K562 (cell line): ENCODE measurements at regions not wholly inside any gene's neighbourhood (a gene's known extent, or its start where the extent isn't known, plus 50 kb on each side); places are given as distances from the start of the nearest gene placed in this dataset.
"Not testable (repeated sequence)": the region's sequence is repeated elsewhere in the genome, so short reads cannot be mapped to it uniquely, and the experiment has no call there.

Experiments used
- ATAC-seq: fragments of 200-7000 bp; cut with Tn5 transposase; 3 replicates; pipeline ENCODE4 v1.9.1; 2020; ENCODE audit warnings: moderate library complexity
- BruUV-seq: library from RNA; stranded (reverse); fragments of 400-500 nt; replicated peaks from 2 replicates; lab custom pipeline; 2021; lab: Mats Ljungman, UMichigan
- CTCF ChIA-PET: fragments of 300-600 bp; formaldehyde crosslinking; extraction: SDS; loops from one replicate; lab custom pipeline; 2021; ENCODE audit warnings: low intra/inter-chr PET ratio; lab: Yijun Ruan, JAX
- POLR2A ChIA-PET: fragments of 300-600, 350-650 bp; sonication (Branson Sonifier 250); formaldehyde crosslinking; extraction: SDS; loops from one replicate; lab custom pipeline; 2021; ENCODE audit warnings: antibody characterized with exemption, inconsistent platforms; lab: Yijun Ruan, JAX
- DNase-seq, 4 experiments: peaks; one replicate each; pipeline versions ENCODE4 v3.0.0 to v3.0.0-alpha.2; 2011 to 2018; ENCODE audit warnings: low spot score in 3 of 4, mixed read lengths in 3 of 4; ENCODE audit errors: extremely low read depth in 1 of 4
- FAIRE-seq: peaks from 2 replicates; lab custom pipeline; 2011; peaks lifted over from hg19 to GRCh38; lab: Jason Lieb, UNC
- H2AFZ ChIP-seq: 2 replicates; pipeline ENCODE4 v1.6.0; 2011; ENCODE audit warnings: low read depth, low read length, control low read depth, inconsistent platforms
- H3K27ac ChIP-seq: fragments of 200-600 bp; 3 replicates; pipeline ENCODE4 v1.8.0; 2011; ENCODE audit warnings: low read depth, mild to moderate bottlenecking, control low read depth, inconsistent platforms, low read length, moderate library complexity, mixed read lengths; ENCODE audit errors: extremely low read depth
- H3K27me3 ChIP-seq, 2 experiments: fragments of 300-600 bp in 1 of 2; 2 replicates in 1 of 2; 3 replicates in 1 of 2; pipeline versions ENCODE4 v1.6.0 to v1.8.0; 2011; ENCODE audit warnings: inconsistent platforms in 2 of 2, low read length in 2 of 2, mild to moderate bottlenecking in 1 of 2, mixed read lengths in 1 of 2, moderate library complexity in 1 of 2; ENCODE audit not compliant: control insufficient read depth in 2 of 2, insufficient read depth in 2 of 2
- H3K36me3 ChIP-seq: fragments of 300-600 bp; 3 replicates; pipeline ENCODE4 v1.8.0; 2011; ENCODE audit warnings: mild to moderate bottlenecking, low read length, inconsistent platforms; ENCODE audit not compliant: control insufficient read depth, insufficient read depth
- H3K4me1 ChIP-seq, 2 experiments: fragments of 200-600 bp in 1 of 2; replicated peaks in 1 of 2; 2 replicates in 1 of 2; 3 replicates in 1 of 2; pipeline versions ENCODE4 v1.5.1 to v1.8.0; 2011; ENCODE audit warnings: inconsistent platforms in 2 of 2, low read length in 2 of 2, mild to moderate bottlenecking in 1 of 2, mixed read lengths in 1 of 2, moderate library complexity in 1 of 2; ENCODE audit not compliant: control insufficient read depth in 2 of 2, insufficient read depth in 2 of 2
- H3K4me2 ChIP-seq: 2 replicates; pipeline ENCODE4 v1.6.1; 2011; ENCODE audit warnings: low read length, control low read depth, inconsistent platforms, mixed read lengths; ENCODE audit not compliant: insufficient read depth
- H3K4me3 ChIP-seq: fragments of 200-600 bp; sonication (generic), shearing (Covaris generic); 2 replicates; pipeline ENCODE4 v1.5.1; 2016; ENCODE audit warnings: control low read depth, inconsistent platforms
- H3K79me2 ChIP-seq: fragments of 200-600 bp; 3 replicates; pipeline ENCODE4 v1.8.0; 2011; ENCODE audit warnings: low read length, inconsistent platforms; ENCODE audit not compliant: control insufficient read depth, insufficient read depth
- H3K9ac ChIP-seq, 2 experiments: 2 replicates each; pipeline versions ENCODE4 v1.6.0 to v1.6.1; 2011; ENCODE audit warnings: low read depth in 2 of 2, low read length in 2 of 2, control low read depth in 1 of 2, inconsistent platforms in 1 of 2, mild to moderate bottlenecking in 1 of 2, mixed read lengths in 1 of 2; ENCODE audit not compliant: insufficient read depth in 1 of 2
- H3K9me1 ChIP-seq: one replicate; pipeline ENCODE4 v1.6.0; 2011; ENCODE audit warnings: inconsistent platforms, mild to moderate bottlenecking, low read length, moderate library complexity; ENCODE audit not compliant: control insufficient read depth, insufficient read depth
- H3K9me3 ChIP-seq: replicated peaks from 2 replicates; pipeline ENCODE4 v1.5.1; 2011; ENCODE audit warnings: low read depth, low read length, inconsistent platforms; ENCODE audit not compliant: control insufficient read depth, insufficient read depth
- H4K20me1 ChIP-seq: replicated peaks from 2 replicates; pipeline ENCODE4 v1.6.1; 2011; ENCODE audit warnings: low read length, inconsistent platforms, mixed read lengths; ENCODE audit not compliant: control insufficient read depth, insufficient read depth
- WGBS: fragments of 100-300 bp; shearing (Covaris generic); methylation state at CpG from one replicate; pipeline ENCODE4 v1.1.6; 2016; ENCODE audit warnings: low coverage, mixed read lengths; ENCODE audit not compliant: insufficient coverage; ENCODE audit errors: missing lambda C conversion rate; 5-methylcytosine and 5-hydroxymethylcytosine counted together
- in situ Hi-C: fragments of 300-500 bp; cut with MboI; formaldehyde crosslinking; loops from 4 replicates; pipeline ENCODE4 v1.15.0; 2018; ENCODE audit warnings: inconsistent platforms, mixed read lengths
- intact Hi-C: fragments of 100-400 bp; cut with micrococcal nuclease; formaldehyde crosslinking; loops from 2 replicates; pipeline ENCODE4 v1.14.2; 2022
- TF ChIP-seq, protein P1 (sequence below), 3 experiments: fragments of 200-800 bp in 1 of 3; fragments of 250-450 bp in 1 of 3; fragments of 450-650 bp in 1 of 3; sonication (Bioruptor Pico) in 1 of 3; sonication (Bioruptor generic) in 1 of 3; formaldehyde crosslinking in 1 of 3; IDR thresholded peaks; 2 replicates each; pipeline versions ENCODE4 v1.6.1 to v1.8.0; 2016 to 2022; ENCODE audit warnings: mild to moderate bottlenecking in 2 of 3, missing genetic modification characterization in 2 of 3, missing compliant biosample characterization in 1 of 3, moderate library complexity in 1 of 3

DNA sequence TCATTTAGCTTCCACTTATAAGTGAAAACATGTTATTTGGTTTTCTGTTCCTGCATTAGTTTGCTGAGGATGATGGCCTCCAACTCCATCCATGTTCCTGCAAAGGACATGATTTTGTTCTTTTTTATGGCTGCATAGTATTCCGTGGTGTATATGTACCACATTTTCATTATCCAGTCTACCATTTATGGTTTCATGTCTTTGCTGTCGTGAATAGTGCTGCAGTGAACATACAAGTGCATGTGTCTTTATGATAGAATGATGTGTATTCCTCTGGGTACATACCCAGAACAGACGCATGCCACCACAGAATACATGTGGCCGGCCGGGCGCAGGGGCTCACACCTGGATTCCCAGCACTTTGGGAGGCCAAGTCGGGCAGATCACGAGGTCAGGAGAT, 247.7 kb upstream of the SULF2 start:
- not testable (repeated sequence) for H3K4me1 ChIP-seq
- TF ChIP-seq, protein P1, sequence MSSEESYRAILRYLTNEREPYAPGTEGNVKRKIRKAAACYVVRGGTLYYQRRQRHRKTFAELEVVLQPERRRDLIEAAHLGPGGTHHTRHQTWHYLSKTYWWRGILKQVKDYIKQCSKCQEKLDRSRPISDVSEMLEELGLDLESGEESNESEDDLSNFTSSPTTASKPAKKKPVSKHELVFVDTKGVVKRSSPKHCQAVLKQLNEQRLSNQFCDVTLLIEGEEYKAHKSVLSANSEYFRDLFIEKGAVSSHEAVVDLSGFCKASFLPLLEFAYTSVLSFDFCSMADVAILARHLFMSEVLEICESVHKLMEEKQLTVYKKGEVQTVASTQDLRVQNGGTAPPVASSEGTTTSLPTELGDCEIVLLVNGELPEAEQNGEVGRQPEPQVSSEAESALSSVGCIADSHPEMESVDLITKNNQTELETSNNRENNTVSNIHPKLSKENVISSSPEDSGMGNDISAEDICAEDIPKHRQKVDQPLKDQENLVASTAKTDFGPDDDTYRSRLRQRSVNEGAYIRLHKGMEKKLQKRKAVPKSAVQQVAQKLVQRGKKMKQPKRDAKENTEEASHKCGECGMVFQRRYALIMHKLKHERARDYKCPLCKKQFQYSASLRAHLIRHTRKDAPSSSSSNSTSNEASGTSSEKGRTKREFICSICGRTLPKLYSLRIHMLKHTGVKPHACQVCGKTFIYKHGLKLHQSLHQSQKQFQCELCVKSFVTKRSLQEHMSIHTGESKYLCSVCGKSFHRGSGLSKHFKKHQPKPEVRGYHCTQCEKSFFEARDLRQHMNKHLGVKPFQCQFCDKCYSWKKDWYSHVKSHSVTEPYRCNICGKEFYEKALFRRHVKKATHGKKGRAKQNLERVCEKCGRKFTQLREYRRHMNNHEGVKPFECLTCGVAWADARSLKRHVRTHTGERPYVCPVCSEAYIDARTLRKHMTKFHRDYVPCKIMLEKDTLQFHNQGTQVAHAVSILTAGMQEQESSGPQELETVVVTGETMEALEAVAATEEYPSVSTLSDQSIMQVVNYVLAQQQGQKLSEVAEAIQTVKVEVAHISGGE (CRISPR knock-in tag; IDR thresholded peaks at IDR 0.05), result peak in 1 of 3 experiments; percentile 66; a peak in 2 of 6 replicates
- TF ChIP-seq, all 486 proteins: peak for 1; not testable (repeated sequence) for 485
- ATAC-seq, DNase-seq, H2AFZ ChIP-seq, H3K4me3 ChIP-seq, H3K9me3 ChIP-seq, POLR2A ChIA-PET, H4K20me1 ChIP-seq, FAIRE-seq, H3K9ac ChIP-seq, H3K27ac ChIP-seq, BruUV-seq, H3K4me2 ChIP-seq, H3K36me3 ChIP-seq, H3K79me2 ChIP-seq, H3K9me1 ChIP-seq, H3K27me3 ChIP-seq, in situ Hi-C loops, CTCF ChIA-PET, intact Hi-C loops: not testable (repeated sequence)
- 0% methylated on average over 8 of the region's 8 CpGs for WGBS
